NCI-H510A (cell line): ENCODE measurements at regions not wholly inside any gene's neighbourhood (a gene's known extent, or its start where the extent isn't known, plus 50 kb on each side); places are given as distances from the start of the nearest gene placed in this dataset.
"Not testable (repeated sequence)": the region's sequence is repeated elsewhere in the genome, so short reads cannot be mapped to it uniquely, and the experiment has no call there.

ENCODE experiments used
- DNase-seq: peaks from one replicate; lab custom pipeline; 2025; lab: John Stamatoyannopoulos, UW

GRCh38 chr16:29218649-29219048 lies 187.9 kb downstream of the NPIPB11 start:
- DNase-seq = not testable (repeated sequence)

GRCh38 chr16:29218171-29218570 lies 188.3 kb downstream of the NPIPB11 start:
- DNase-seq = not testable (repeated sequence)

GRCh38 chr16:29217752-29218126 lies 188.8 kb downstream of the NPIPB11 start:
- DNase-seq = not testable (repeated sequence)

GRCh38 chr16:29217104-29217751 lies 189.3 kb downstream of the NPIPB11 start:
- not testable (repeated sequence) for DNase-seq

GRCh38 chr16:29213770-29214169 lies 192.7 kb downstream of the NPIPB11 start:
- not testable (repeated sequence) for DNase-seq

GRCh38 chr16:29213251-29213650 lies 193.3 kb downstream of the NPIPB11 start:
- DNase-seq = not testable (repeated sequence)

- DNase-seq = not testable (repeated sequence)
Measured at GRCh38 chr16:29212084-29213027, 194.2 kb downstream of the NPIPB11 start.

- not testable (repeated sequence) for DNase-seq
Measured at GRCh38 chr16:29211456-29211855, 195.1 kb downstream of the NPIPB11 start.

- not testable (repeated sequence) for DNase-seq
Measured at GRCh38 chr16:29210299-29211150, 196.0 kb downstream of the NPIPB11 start.

- not testable (repeated sequence) for DNase-seq
Measured at GRCh38 chr16:29206120-29206519, 200.4 kb downstream of the NPIPB11 start.

- DNase-seq = not testable (repeated sequence)
Measured at GRCh38 chr16:29205151-29205550, 201.4 kb downstream of the NPIPB11 start.

- no peak for DNase-seq
Measured at GRCh38 chr16:29204806-29205135, 201.7 kb downstream of the NPIPB11 start.

- DNase-seq = peak; percentile 67
Measured at GRCh38 chr16:29203933-29204805, 202.3 kb downstream of the NPIPB11 start.

GRCh38 chr16:29203046-29203932 lies 203.2 kb downstream of the NPIPB11 start:
- not testable (repeated sequence) for DNase-seq

GRCh38 chr16:29202642-29203041 lies 203.9 kb downstream of the NPIPB11 start:
- DNase-seq = peak; percentile 91

- DNase-seq = not testable (repeated sequence)
Measured at GRCh38 chr16:29202025-29202632, 204.4 kb downstream of the NPIPB11 start.

GRCh38 chr16:29201296-29202024 lies 205.1 kb downstream of the NPIPB11 start:
- not testable (repeated sequence) for DNase-seq

- DNase-seq = not testable (repeated sequence)
Measured at GRCh38 chr16:29200681-29201080, 205.8 kb downstream of the NPIPB11 start.

GRCh38 chr16:29200135-29200601 lies 206.3 kb downstream of the NPIPB11 start:
- DNase-seq = not testable (repeated sequence)
